UCSD-AML1 (cell line): ENCODE measurements at regions not wholly inside any gene's neighbourhood (a gene's known extent, or its start where the extent isn't known, plus 50 kb on each side); places are given as distances from the start of the nearest gene placed in this dataset.

Experiments
- DNase-seq: peaks from one replicate; lab custom pipeline; 2025; ENCODE audit not compliant: unreplicated experiment; lab: John Stamatoyannopoulos, UW

DNA sequence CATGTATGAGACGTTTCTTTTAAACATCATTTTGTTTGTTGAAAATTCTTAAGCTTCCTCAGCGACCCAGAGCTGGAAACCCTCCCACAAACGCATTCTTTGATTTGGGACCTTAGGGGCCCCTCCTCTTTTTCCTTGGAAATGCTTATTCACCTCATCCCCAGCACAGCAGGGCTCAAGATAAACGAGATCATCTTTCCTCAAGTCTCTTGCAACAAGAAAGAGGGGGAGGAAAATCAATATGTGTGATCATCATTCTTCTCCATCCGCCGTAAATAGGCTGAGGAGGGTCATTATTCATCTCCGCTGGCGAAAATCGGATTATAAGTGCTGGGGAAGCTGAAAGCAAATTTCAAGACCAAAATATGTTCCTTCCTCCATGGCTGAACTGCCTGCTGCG lies 1415.2 kb downstream of the AACS start:
- no peak for DNase-seq

DNA sequence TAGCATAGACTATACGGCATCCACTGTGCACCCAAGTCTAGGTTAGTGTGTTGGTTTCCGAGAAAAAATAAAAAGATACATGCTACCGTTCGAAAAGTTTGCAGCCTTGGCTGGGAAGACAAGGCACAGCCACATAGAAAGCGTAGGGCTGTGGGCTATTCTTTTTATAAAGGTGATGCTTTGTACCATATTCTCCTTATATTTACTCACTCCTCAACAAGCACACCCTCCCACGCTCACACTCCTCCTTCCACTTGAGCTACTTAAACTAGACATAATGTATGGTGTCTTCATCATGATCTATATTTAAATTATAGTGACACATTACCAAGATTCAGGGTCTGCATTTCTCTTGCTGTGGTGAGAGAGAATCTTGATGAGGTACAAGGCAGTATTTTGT lies 1416.5 kb downstream of the AACS start:
- no peak for DNase-seq

DNA sequence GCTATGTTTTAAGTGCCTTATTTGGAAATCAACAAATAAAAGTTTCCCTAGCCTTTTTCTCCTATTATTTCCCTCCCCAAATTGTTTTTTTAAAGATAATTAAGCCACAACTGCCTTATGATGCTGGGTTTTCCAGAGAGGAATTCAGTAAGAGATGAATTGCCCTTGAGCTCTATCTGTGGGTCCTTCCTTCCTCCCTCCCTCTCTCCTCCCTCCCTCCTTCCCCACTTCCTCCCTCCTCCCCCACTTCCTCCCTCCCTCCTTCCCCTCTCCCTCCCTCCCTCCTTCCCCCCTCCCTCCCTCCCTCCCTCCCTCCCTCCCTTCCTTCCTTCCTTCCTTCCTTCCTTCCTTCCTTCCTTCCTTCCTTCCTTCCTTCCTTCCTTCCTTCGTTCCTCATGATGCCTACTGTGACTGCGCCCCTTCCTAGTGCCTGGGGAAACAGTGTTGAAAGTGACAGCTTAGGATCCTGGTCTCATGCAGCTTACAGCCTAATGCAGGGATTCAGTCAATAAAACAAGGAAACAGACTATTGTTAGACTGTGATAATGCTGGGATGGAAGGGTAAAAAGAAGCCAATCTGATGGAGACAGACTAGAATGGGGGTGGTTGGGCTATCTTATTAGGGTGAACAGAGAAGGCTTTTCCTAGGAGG lies 1417.1 kb downstream of the AACS start:
- no peak for DNase-seq

DNA sequence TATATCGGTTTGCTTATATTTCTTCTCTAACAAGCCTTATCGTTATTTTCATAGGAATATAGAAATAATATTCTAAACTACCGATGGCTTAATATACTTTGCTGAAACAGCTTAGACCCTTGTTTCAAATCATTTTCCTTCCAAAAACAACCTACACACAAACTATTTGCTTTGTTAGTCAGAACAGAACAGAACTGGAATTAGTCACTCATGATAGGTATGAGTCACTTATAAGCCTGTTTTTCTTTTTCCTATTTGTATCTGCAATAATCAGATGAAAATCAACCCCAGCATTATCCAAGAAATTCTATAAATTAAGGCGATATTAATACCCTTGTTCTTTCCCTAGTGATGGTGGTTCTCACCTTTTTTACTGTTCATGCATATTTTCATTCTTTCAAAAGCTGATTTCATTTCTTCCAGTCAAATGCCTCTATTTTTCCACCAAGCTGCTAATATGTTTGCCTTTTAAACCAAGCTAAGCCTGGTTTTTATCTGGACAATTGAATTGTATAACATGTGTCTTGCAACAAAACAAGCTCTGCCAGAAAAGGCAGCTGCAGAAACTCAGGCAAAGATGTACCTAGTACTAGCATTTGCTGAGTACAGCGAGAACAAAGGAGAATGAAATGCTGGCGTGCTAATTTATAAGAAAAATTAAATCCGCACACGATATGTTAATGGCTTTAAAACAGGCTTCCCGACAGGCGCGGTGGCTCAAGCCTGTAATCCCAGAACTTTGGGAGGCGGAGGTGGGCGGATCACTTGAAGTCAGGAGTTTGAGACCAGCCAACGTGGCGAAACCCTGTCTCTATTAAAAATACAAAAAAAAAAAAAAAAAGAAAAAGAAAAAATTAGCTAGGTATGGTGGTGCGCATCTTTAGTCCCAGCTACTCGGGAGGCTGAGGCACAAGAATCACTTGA lies 1418.2 kb downstream of the AACS start:
- no peak for DNase-seq

DNA sequence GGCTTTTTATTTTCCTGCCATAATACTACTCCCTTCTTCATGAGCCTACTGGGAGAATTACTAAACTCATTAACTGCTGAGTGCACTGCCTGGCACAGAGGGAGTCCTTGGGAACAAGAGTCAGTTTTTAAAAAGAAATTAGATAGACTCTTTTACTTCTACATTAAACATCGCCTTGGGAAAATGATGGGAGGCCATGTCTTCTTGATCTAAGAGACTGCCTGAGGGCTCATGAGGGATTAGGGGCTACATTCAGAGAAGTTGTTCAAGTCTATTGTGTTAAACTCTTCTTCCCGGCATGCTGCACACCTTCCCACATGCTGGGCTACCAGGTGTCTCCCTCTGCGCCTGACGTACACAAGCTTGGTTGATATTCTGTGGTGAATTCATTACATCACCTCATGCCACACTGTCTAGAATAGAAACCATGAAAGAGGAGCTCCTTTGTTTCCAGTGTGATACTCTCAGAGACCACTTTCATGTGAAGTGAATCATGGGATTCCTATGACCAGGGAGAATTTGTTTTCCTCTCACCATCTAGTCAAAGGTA lies 1422.3 kb downstream of the AACS start:
- no peak for DNase-seq

DNA sequence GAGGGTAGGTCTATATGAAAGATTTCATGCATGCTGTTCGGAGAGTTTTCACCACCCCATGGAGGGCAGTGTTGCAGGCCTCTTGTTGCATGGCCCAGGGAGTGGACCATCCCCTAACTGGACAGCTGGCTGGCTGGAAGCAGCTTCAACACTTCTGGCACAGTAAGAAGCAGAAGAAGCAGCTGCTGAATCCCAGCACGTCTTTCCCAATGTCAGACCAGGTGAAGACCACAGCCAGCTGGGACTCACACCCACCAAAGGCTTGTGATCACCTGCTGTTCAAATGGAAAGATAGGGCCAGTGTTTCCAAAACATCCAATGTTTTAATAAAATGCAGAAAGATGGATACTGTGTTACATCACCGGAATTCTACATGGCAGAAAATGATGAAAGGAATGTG lies 1423.6 kb downstream of the AACS start:
- no peak for DNase-seq

DNA sequence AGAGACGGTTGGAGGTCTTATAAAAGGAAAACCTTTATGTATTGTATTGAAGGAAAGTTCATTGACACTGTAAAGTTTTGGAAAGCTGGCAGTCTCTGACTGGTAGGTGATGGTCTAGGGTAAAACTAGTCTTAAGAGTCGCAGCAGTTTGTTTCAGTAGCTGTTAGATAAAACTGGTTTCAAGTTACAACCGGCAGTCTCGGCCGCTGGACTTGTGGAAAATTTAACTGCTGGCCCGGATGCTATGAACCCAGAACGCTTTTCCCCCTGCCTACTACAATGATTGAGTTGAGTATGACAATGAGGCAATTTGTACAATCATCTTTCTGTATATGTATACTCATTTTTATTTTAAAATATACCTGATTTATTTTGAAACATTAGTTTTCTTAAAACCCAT lies 1426.9 kb downstream of the AACS start:
- DNase-seq, result no peak

DNA sequence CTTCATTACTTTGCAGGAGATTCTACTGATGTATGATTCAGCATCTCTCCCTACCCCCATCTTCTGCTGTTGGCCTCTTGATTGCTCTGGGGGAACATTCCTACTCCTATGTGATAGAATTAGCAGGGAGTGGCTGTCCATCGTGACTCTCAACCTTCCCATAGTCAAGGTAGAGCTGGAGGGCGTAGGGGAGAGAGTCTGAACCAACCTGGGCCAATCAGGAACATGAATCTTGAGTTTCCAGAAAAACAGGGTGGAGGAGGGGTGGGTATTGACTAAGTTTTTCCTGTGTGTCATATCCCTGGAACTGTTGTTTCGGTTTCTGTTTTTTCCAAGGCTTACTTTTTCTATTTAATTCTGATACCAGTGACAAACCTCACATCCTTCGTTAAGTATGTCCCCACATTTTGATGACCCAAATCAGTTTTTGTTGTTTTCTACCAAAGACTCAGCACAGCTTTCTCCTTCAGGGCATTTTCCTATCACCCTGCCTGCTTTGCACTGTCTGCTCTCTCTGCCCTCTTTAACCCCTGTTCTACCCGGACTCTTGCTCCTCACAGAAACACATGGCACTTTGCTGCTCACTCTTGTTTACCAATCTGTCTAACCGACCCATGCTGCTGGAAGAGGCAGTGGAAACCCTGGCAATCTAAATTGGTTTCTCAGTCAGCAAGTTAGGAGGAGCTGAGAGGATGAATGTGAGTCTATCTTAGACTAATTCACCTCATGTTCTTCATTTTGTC lies 1428.3 kb downstream of the AACS start:
- no peak for DNase-seq

DNA sequence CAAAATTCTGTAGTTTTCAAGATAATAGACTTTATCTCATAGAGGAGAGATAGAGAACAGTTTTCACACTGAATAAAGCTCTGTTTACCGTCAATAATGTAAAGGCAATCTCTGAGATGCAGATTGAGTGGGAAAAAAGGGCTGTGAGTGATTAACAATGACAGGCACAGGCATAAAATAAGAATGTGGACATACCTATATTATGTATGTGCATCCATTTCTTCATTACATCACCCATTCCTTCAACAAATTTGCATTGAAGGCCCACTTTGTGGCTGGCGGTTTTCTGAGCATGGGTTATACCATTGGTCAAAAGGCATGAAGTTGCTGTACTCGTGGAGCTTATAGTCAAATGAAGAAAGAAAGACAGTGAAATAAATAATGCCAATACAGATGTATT lies 1431.0 kb downstream of the AACS start:
- no peak for DNase-seq

DNA sequence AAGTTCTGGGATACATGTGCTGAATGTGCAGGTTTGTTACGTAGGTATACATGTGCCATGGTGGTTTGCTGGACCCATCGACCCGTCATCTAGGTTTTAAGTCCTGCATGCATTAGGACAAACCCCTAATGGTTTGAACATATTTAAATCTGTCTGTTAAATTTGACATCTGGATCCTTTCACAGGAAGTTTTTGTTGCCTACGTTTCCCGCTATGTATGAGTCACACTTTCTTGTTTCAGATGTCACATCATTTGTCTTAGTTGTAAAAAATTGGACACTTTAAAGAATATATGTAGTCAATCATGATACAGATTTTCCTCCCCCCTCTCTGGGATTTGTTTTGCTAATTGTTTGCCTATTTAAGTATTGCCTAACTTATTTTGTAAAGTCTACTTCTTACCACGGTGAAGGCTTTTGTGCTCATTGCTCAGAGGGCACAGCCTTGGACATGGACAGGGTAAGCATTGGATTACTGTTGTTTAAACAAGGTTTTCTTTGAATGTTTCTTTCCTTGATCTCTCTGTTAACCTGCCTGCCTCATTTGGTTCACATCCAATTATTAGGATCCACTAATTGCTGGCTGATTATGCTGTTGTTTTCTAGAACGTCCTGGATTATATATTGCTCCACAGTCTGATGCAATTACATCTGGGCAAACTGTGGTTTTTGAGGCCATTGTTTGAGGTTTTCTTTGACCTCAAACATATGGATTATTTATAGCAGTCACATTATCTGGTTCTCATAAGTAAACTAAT lies 1441.4 kb downstream of the AACS start:
- no peak for DNase-seq

DNA sequence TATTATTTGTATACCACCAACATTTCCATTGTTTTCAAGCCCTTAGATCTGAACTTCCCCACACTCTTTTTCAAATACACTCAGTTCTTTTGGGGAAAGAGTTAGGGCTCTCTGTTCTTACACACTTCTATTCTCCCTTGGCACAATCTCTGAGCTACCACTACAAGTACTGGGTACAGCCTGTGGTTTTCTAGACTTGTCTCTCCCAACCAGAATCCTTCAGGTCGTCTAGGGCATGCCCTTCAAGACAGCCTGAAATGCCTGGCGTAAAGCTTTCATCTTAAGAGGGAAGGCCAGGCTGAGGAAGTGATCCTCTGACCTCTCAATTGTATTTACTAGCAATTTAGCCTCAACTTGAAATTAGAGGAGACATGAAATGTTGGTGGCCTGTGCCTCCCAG lies 1442.0 kb downstream of the AACS start:
- no peak for DNase-seq

DNA sequence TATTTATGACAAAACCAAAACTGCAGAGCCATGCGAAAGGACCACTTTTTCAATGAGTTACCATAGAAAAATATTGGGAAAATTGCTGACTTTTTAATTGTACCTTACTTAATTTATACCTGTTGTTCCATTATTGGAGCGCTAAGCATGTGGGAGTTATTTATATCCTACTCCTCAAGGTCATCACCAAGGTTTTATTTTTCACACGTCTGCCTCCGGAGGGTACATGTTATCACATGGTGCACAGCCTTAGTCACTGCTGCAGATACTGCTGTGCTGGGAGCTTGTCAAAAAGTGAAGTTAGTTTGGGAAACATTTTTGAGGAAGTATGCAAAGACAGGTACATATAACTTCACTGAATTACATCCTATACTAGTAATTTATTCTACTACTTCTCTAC lies 1444.3 kb downstream of the AACS start:
- DNase-seq, result no peak

DNA sequence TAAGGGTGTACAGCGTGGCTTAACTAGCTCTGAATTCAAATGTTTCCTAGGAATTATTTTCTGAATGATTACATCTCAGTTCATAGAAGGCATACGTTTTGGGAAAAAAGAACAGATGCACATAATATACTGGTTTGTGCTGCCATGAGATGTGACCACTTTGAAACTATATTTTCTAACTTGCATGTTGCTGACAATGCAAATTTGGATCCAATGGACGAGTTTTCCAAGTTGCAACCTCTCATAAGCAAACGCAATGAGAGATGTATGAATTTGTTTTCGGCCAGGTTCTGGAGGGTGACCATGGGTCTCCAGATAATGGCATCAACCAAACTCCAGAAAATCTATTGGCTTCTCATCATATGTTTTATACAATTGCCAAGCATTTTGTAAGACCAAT lies 1445.4 kb downstream of the AACS start:
- no peak for DNase-seq

DNA sequence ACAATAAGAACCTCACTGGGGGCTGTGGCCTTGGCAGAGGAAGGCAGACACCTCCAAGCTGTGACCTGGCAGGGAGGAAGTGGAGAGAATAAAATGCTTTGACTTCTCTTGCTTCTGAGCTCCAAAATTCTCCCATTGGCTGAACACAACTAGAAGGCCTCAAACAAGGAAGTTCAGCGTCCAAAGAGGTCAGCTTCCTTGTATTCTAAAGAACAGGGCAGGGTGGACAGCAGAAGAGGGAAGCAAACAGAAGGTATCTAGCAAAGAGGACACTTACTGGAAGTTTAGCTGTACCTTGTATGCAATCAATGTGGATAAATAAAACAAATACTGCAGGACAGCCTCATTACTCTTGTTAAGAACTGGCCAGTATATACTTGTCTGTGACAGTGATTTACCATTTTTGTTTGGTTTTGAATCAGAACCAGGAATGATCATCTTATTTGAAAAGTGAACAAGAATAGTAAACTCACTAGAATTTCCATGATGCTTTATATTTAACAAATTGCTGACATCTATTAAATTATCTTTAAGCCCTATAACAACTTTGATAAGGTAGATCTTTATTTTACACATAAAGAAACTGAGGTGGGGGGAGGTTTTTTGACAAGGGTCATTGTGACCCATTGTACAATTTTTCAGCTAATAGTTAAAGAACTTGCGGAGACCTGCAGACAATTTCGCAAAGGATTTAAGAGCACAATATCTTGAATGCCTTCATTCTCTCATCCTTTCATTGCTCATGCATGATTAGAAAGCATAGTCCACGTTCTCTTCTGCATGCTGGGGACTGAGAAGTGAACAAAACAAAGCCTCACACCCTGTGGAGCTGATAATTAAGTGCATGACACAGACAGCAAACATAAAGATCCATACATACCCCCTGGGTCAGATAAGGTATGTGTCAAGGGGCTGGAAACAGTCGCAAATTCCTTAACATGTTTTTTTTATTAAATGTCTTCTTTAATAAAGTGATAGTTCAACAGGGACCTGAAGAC lies 1448.0 kb downstream of the AACS start:
- no peak for DNase-seq

DNA sequence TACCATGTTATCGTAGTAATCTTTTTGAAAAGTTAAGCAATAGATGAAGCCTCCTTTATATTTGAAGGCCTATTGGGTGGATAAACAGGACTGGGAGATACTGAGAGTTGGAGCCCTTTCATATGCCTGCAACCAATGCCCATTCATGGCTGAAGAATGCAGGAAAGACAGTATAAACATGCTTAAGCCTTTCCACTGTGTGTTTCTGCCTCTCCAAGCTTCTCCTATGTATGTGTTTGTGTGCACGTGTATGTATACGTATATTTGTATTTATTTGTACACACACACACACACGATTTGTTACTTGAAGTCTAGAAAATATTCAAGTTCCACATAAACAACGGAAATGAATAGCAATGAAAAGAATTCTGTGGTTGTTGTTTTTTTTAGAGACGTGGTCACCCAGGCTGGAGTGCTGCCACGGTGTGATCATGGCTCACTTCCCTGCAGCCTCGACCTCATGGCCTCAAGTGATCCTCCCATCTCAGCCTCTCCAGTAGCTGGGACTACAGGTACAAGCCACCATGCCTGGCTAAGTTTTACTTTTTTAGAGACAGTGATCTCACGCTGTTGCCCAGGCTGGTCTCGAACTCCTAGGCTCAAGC lies 1453.5 kb downstream of the AACS start:
- DNase-seq, result no peak

DNA sequence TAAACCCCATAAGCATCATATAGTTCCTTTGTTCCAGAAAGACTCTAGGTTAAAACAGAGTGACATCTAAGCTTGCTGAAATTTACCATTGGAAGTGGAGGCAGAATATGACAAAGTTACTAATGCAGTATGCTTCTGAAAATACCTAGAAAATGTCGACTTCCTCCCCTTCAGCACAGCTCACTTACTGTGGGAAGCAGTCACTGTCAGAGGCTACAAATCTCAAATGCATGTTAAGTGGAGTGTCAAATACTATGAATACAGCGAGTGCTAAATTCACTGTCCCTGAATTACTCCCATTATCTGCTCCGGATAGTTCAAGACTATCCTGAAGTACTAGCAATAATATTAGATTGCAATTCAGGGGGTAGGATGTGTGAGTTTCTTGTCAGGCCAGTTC lies 1454.6 kb downstream of the AACS start:
- no peak for DNase-seq

DNA sequence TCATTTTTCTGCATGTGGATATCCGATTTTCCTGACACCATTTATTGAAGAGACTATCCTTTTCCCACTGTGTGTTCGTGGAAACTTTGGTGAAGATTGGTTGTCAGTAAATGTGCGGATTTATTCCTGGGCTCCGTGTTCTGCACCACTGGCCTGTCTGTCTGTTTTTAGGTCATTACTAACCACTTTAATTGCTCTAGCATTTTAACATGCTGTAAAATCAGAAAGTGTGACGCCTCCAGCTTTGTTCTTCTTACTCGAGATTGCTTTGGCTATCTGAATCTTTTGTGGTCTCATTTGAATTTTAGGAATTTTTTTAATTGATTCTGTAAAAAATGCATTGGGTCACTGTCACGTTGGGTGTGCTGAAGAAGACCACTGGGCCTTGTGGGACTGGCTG lies 1458.7 kb downstream of the AACS start:
- DNase-seq, result no peak

DNA sequence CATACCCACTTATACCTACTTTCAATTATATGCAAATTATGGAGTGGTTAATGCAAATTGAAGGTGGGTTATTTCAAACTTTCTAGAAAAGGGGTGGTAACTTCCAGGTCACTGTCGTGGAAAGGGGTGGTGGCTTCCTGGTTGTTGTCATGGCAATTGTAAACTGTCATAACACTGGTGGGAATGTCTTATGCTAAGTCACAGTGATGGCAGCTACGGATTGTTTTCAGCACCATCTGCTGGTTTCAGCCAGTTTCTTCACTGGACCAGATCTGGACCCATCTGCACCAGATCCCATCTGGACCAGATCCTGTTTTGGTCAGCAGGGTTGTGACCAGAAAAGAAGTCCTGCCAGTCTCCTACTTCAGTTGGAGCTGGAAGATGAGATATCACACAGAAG lies 1469.3 kb downstream of the AACS start:
- DNase-seq, result no peak

DNA sequence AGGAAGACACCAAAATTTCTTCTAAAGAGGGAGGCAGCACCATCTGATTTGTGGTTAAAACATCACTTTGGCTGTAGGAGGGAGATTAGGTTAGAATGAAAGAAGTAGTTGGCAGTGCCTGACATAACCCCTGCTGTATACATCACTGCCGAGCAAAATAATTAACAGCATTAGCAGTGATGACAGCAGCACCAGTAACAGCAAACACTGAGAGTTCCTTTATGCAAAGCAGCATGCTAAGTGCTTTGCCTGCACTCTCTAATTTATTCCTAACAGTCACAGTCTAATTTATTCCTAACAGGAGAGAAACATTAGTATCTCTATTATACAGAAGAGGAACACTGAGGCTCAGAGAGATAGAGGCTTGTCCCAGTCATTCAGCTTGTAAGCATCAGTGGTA lies 1469.7 kb downstream of the AACS start:
- DNase-seq, result no peak
